ENCODE measurements at regions not wholly inside any gene's neighbourhood (a gene's known extent, or its start where the extent isn't known, plus 50 kb on each side); places are given as distances from the start of the nearest gene placed in this dataset.
"Not testable (repeated sequence)": the region's sequence is repeated elsewhere in the genome, so short reads cannot be mapped to it uniquely, and the experiment has no call there.

GRCh38 chr22:46030231-46030880, 53.4 kb upstream of the WNT7B start:
- DNase-seq, result peak in 1 of 2 donors; percentile 57
- Histone ChIP-seq H3K36me3 (no peaks in the 10 kb centered on the region), H3K4me3 (no peak overlapping the region), H3K4me1 (peaks cover 0 to 21% (median 16%) of the 10 kb centered on the region in 4 donors), H3K9me3 (no peaks in the 10 kb centered on the region), H3K27ac (no peak overlapping the region), H3K27me3 (no peaks in the 10 kb centered on the region)
- no peak for TF ChIP-seq CTCF (IDR thresholded peaks at IDR 0.05)
- intact Hi-C loops (cut with DNase I; ENCODE audit: low total_unique reads), result no loop called here

- H3K9me3 ChIP-seq, result no peaks in the 10 kb centered on the region
- H3K36me3 ChIP-seq, result no peaks in the 10 kb centered on the region
- peaks cover 0 to 21% (median 16%) of the 10 kb centered on the region in 4 donors for H3K4me1 ChIP-seq
- intact Hi-C loops (cut with DNase I; ENCODE audit: low total_unique reads), result no loop called here
- no peaks in the 10 kb centered on the region for H3K27me3 ChIP-seq
- DNase-seq, result no peak
- no peak overlapping the region for H3K4me3 ChIP-seq
- no peak overlapping the region for H3K27ac ChIP-seq
- no peak for TF ChIP-seq CTCF (IDR thresholded peaks at IDR 0.05)
These were observed 54.1 kb upstream of the WNT7B start for GRCh38 chr22:46031066-46031465.

DNA sequence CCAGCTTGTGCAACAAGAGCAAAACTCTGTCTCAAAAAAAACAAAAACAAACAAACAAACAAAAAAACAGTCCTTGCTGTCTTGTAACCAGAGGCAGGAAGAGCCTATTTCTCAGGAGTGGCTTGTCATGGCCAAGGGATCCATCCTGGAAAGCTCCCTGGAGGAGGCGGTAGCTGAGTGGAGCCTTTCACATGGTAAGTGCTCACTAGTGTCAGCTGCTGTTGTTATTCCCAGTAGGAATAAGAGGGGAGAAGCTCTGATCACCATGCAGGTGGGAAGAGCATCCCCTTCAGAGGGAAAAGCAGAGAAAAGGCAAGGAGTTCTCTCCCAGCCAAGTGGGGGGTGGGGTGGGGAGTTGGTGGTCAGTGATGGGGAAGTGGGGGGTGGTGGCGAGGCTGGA, 54.6 kb upstream of the WNT7B start:
- Histone ChIP-seq H3K4me3 (no peak overlapping the region), H3K27me3 (no peaks in the 10 kb centered on the region), H3K4me1 (peaks cover 0 to 23% (median 18%) of the 10 kb centered on the region in 4 donors), H3K27ac (no peak overlapping the region), H3K9me3 (no peaks in the 10 kb centered on the region), H3K36me3 (no peaks in the 10 kb centered on the region)
- DNase-seq, result peak in 1 of 2 donors; percentile 45
- intact Hi-C loops (cut with DNase I; ENCODE audit: low total_unique reads), result no loop called here
- no peak for TF ChIP-seq CTCF (IDR thresholded peaks at IDR 0.05)

DNA sequence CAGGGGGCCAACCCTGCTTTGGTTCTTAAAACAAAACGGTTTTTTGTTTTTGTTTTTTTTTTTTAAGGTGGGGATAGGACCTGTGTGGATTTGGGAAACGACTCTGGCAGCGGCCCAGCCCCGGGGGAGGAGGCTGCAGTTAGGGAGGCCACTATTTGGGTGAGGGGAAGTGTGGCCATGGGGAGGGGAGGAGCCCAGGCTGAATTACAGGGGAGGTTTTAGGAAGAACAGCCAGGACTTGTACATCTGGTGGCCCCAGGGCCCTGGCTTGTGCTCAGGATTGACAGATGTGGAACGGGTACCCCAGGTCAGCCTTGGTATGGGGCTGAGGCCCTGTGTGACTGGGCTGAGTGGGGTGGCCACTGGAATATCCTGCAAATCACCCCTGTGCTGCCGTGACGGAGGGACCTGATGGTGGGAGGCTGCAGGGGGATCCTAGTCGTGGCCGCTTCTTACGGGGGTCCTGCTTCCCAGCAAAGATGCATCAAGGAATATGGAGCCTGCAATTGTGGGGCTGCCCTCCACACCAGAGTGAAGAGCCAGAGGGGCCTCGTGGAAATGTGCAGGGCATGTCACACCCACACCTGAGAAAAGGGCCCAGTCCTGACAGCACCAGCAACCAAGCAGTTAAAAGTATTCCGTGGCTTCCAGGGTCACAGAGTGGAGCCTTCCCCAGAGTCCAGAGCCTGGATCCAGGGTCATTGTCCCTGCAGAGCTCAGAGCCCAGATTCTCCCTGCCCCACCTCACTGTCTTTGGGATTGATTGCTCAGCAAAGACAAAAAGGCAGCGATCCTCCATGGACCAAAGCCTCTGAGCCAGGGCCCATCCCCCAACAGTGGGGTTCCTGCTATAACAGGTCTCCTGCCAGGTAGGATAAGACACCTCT, 55.2 kb upstream of the WNT7B start:
- intact Hi-C loops (cut with DNase I; ENCODE audit: low total_unique reads), result no loop called here
- peak; percentile 24 to 62 for DNase-seq
- no peaks in the 10 kb centered on the region for H3K36me3 ChIP-seq
- no peak overlapping the region for H3K27ac ChIP-seq
- TF ChIP-seq CTCF (IDR thresholded peaks at IDR 0.05), result no peak
- no peaks in the 10 kb centered on the region for H3K9me3 ChIP-seq
- peaks cover 0 to 23% (median 18%) of the 10 kb centered on the region in 4 donors for H3K4me1 ChIP-seq
- H3K4me3 ChIP-seq, result no peak overlapping the region
- no peaks in the 10 kb centered on the region for H3K27me3 ChIP-seq

DNA sequence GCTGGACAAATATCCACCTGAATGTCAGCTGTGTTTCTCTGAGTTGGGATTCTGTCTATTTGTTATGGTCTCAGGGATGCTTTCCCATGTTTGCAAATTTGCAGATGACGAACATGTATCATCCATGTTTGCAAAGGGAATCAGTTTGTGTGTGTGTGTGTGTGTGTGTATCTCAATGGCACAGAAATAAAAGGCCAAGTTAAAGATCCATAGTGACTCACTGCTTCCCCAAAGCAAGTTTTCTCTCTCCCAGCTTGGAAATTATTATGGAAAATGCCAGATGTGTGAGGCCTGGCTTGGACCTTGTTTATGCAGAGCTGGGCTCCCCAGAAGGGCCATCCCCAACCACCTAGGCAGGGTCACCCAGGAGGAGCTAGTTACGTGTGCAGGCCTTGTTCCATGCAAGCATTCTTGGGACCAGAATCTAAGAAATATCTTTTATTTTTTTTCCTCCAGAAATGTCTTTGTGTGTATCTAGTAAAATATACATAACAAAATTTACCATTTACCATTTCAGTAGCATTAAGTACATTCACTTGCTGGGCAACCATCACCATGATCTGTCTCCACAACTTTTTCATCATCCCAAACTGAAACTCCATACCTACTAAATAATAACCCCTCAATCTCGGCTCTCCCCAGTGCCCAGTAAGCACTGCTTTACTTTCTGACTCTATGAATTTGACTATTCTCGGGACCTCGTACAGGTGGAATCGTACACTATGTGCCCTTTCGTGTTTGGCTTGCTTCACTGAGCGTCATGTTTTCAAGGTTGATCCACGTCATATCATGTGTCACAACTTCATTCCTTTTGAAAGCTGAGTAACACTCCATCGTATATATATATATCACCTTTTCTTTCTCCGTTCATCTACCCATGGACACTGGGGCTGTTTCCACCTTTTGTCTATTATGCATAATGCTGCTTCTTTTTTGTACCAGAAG, 56.6 kb upstream of the WNT7B start:
- H3K4me3 ChIP-seq, result no peak overlapping the region
- no peaks in the 10 kb centered on the region for H3K27me3 ChIP-seq
- intact Hi-C loops (cut with DNase I; ENCODE audit: low total_unique reads), result no loop called here
- DNase-seq, result peak in 1 of 2 donors; percentile 53
- no peaks in the 10 kb centered on the region for H3K36me3 ChIP-seq
- no peaks in the 10 kb centered on the region for H3K9me3 ChIP-seq
- H3K27ac ChIP-seq, result no peak overlapping the region
- peaks cover 0 to 19% (median 11%) of the 10 kb centered on the region in 4 donors for H3K4me1 ChIP-seq
- no peak for TF ChIP-seq CTCF (IDR thresholded peaks at IDR 0.05)

GRCh38 chr22:46034480-46034879, 57.5 kb upstream of the WNT7B start:
- H3K4me3 ChIP-seq; intact Hi-C loops (cut with DNase I; ENCODE audit: low total_unique reads); H3K36me3 ChIP-seq; H3K9me3 ChIP-seq; H3K27me3 ChIP-seq; H3K27ac ChIP-seq: not testable (repeated sequence)
- H3K4me1 ChIP-seq, result peaks cover 0 to 19% (median 11%) of the 10 kb centered on the region in 4 donors
- peak in 1 of 2 donors; percentile 64 for DNase-seq

Data from tibial artery (tissue), 4 donors.